ENCODE measurements at regions not wholly inside any gene's neighbourhood (a gene's known extent, or its start where the extent isn't known, plus 50 kb on each side); places are given as distances from the start of the nearest gene placed in this dataset.

DNA sequence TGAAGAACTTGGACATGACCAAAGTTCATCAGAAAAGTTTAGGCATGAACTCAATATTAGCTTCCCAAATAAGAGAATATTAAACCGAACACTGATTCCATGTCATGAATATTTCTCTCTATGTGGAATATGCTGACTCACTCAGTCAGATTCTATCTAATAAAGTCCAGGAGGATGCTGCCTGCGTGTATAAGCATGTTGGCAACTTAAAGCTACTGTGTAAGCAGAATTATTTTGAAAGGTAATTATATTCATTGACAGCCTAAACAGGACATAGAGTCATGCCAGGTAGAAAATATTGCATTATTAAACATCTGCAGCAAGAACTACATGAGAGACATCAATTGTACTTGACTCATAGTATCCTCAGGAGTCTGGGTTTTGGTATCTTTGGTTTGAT lies 367.9 kb upstream of the SPOCK3 start:
- no peak overlapping the region for H3K4me3 ChIP-seq (ENCODE audit: low read length)
- DNase-seq (ENCODE audit: low read depth): no peak
- TF ChIP-seq, protein P1, sequence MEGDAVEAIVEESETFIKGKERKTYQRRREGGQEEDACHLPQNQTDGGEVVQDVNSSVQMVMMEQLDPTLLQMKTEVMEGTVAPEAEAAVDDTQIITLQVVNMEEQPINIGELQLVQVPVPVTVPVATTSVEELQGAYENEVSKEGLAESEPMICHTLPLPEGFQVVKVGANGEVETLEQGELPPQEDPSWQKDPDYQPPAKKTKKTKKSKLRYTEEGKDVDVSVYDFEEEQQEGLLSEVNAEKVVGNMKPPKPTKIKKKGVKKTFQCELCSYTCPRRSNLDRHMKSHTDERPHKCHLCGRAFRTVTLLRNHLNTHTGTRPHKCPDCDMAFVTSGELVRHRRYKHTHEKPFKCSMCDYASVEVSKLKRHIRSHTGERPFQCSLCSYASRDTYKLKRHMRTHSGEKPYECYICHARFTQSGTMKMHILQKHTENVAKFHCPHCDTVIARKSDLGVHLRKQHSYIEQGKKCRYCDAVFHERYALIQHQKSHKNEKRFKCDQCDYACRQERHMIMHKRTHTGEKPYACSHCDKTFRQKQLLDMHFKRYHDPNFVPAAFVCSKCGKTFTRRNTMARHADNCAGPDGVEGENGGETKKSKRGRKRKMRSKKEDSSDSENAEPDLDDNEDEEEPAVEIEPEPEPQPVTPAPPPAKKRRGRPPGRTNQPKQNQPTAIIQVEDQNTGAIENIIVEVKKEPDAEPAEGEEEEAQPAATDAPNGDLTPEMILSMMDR (conservative IDR thresholded peaks at IDR 0.05; ENCODE audit: low read length): no peak

DNA sequence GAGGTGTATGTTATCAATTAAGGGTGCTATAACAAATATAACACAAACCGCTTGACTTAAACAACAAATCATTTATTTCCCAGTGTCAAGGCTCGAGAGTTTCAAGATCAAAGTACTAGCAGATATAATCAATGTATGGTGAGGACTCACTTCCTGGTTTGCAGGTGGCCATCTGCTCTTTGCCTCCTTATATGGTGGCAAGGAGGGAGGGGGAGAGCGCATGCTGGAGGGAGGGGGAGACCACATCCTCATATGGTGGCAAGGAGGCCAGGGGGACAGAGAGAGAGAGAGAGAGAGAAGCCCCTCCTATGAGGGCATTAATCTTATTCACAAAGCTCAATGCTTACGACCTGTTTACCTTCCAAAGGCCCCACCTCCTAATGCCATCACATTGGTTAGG lies 372.3 kb upstream of the SPOCK3 start:
- no peak overlapping the region for H3K4me3 ChIP-seq (ENCODE audit: low read length)
- TF ChIP-seq, protein P1 (conservative IDR thresholded peaks at IDR 0.05; ENCODE audit: low read length): no peak
- DNase-seq (ENCODE audit: low read depth): no peak

DNA sequence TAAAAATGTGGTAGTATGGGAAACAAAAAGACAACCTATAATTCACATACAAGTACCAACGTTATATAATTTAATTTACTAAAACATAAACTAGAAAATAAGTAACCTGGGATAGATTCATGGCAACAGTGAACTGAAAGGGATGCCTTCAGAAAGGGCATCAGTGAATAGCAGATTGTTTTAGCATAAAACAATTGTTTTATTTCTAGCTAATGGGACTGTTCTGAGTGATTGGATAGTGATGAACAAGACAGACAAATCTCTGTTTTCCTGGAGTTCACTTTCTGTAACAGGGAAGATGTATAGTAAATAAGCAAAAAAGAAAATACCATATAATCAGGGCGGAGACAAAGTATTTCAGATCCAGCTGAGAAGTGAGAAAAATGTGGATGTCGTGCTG lies 379.1 kb upstream of the SPOCK3 start:
- TF ChIP-seq, protein P1 (conservative IDR thresholded peaks at IDR 0.05; ENCODE audit: low read length): no peak
- DNase-seq (ENCODE audit: low read depth): no peak
- no peak overlapping the region for H3K4me3 ChIP-seq (ENCODE audit: low read length)

DNA sequence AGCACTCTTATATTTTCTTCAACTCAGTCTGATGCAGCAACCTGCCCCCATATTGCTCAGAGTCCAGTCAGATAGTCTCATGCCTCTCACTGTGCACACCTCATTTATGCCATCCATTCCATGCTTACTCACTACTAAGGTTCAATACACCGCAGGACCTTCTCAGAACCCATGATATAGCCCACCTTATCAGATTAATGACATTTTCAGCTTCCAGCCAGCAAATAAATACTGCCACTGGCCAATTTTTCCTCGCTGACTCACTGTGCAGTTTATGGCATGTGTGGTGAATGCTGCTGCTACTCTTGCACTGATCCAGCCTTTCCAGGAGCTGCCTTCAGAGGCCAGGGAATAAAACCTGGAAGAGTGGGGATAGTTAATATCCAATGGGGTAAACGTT lies 380.6 kb upstream of the SPOCK3 start:
- no peak for DNase-seq (ENCODE audit: low read depth)
- H3K4me3 ChIP-seq (ENCODE audit: low read length): no peak overlapping the region
- TF ChIP-seq, protein P1 (conservative IDR thresholded peaks at IDR 0.05; ENCODE audit: low read length): no peak

DNA sequence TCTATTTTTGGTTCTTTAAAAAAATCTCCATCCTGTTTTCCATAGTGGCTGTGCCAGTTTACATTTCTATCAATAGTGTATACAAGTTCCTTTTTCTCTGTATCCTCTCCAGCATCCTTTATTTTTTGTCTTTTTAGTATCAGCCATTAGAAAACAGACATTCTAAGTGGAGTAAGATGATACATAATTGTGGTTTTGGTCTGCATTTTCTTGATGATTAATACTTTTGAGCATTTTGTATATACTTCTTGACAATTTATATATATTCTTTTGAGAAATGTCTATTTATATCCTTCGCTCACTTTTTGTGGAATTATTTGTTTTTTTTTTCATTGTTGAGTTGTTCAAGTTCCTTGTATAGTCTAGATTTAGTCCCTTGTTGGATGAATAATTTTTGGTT lies 382.2 kb upstream of the SPOCK3 start:
- no peak overlapping the region for H3K4me3 ChIP-seq (ENCODE audit: low read length)
- TF ChIP-seq, protein P1 (conservative IDR thresholded peaks at IDR 0.05; ENCODE audit: low read length): no peak
- DNase-seq (ENCODE audit: low read depth): no peak

DNA sequence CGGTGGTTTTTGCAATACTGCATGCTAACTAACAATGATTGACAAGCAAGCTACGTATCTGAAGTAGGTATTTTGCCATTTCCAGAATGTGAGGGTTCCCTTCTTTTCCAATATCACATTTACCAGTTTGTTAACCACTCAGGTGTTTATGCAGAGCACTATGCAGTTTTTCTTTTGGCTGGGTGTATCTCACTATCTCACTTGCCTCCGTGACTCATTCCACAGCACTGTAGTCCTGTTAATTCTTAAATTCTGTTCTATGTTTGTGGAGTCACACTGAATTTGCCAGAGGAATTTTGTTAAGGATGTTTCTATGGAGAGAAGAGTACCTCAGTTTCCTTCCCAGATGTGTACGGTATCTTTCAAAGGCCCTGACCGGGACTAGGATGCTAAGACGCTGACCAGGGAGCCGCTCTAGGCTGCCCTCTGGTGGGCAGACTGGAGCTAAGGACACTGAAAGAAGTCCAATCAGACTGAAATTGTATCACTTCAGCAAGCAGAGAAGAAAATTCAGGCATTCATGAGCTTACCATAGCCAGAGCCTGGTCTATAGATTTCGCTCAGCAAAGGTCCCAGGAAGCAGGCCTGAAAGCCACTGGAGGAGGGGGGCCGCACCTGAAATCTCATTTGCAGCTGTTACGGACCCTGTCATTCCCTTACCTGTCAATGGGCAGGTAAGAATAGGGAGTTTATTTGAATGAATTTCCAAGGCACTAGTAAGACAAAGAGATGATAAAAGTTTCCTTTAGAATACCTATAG lies 388.4 kb upstream of the SPOCK3 start:
- TF ChIP-seq, protein P1 (conservative IDR thresholded peaks at IDR 0.05; ENCODE audit: low read length): peak; percentile 61
- DNase-seq (ENCODE audit: low read depth): peak; percentile 13
- no peak overlapping the region for H3K4me3 ChIP-seq (ENCODE audit: low read length)

DNA sequence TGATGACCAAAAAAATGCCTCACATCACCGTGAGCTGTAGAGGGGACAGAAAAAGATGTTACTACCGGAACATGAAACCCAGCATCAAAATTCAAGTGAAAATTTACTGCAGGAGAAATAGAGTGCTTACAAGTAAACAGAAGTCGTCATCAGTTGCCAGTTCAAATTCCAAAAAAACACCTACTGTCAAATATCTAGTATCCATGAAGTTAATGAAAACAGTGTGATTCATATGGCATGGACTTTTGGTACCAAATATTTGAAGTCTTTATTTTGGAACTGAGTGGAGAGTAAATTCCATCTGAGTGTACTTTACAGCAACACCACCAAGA lies 388.9 kb upstream of the SPOCK3 start:
- TF ChIP-seq, protein P1 (conservative IDR thresholded peaks at IDR 0.05; ENCODE audit: low read length): no peak
- DNase-seq (ENCODE audit: low read depth): no peak
- no peak overlapping the region for H3K4me3 ChIP-seq (ENCODE audit: low read length)
